ENCODE measurements at regions not wholly inside any gene's neighbourhood (a gene's known extent, or its start where the extent isn't known, plus 50 kb on each side); places are given as distances from the start of the nearest gene placed in this dataset.

GRCh38 chr5:92969781-92970237, 611.2 kb downstream of the NR2F1-AS1 start (continued):
- TF ChIP-seq REST (IDR thresholded peaks at IDR 0.05; ENCODE audit: low read depth, low read length) (no peak), NR2C1 (IDR thresholded peaks at IDR 0.05) (no peak)

- no peaks in the 10 kb centered on the region for H4K20me1 ChIP-seq (ENCODE audit: control insufficient read depth, insufficient read depth)
- H2AFZ ChIP-seq (ENCODE audit: control insufficient read depth, low read depth, low read length) = no peak overlapping the region
- no peaks in the 10 kb centered on the region for H3K27me3 ChIP-seq (replicated peaks in 1 of 2; ENCODE audit: control insufficient read depth in 2 of 2, insufficient read depth in 2 of 2, low read length in 1 of 2)
- CTCF ChIA-PET = no interaction called here
- RAD21 ChIA-PET (ENCODE audit: unreplicated experiment) = no interaction called here
- 12% methylated on average over 5 of the region's 5 CpGs for WGBS (ENCODE audit: insufficient coverage, insufficient replicate concordance, low lambda C conversion rate, missing lambda C conversion rate)
- POLR2A ChIA-PET = no interaction called here
- FAIRE-seq (no peak), DNase-seq (ENCODE audit: low read depth, low spot score) (no peak), ATAC-seq (no peak)
- BruUV-seq (replicated peaks) = no TSS peak
- no peak overlapping the region for H3K27ac ChIP-seq (ENCODE audit: control insufficient read depth, insufficient read depth)
- SMC1A ChIA-PET (ENCODE audit: uncharacterized antibody, unreplicated experiment) = interaction anchor here (0.7 kb wide), 1 partner anchor 14 kb away, joined by 3 read pairs; no protein-coding TSS in a partner anchor
- H3K4me3 ChIP-seq = no peak overlapping the region
- no peak overlapping the region for H3K9ac ChIP-seq (ENCODE audit: control insufficient read depth, insufficient read depth, low read length)
- in situ Hi-C loops (cut with MboI) = no loop called here
- no peaks in the 10 kb centered on the region for H3K36me3 ChIP-seq (ENCODE audit: control insufficient read depth in 2 of 2, insufficient read depth in 2 of 2, low read length in 1 of 2)
- H3K79me2 ChIP-seq (ENCODE audit: control insufficient read depth, insufficient read depth, low read length) = no peaks in the 10 kb centered on the region
- H3K9me3 ChIP-seq (replicated peaks; ENCODE audit: control insufficient read depth, insufficient read depth, low read length) = no peaks in the 10 kb centered on the region
- no peaks in the 10 kb centered on the region for H3K4me1 ChIP-seq (ENCODE audit: control insufficient read depth, insufficient read depth, low read length)
- intact Hi-C loops (cut with micrococcal nuclease; ENCODE audit: unreplicated experiment) = no loop called here
- H3K4me2 ChIP-seq (ENCODE audit: control insufficient read depth, insufficient read depth) = no peak overlapping the region
- TF ChIP-seq SMAD1 (IDR thresholded peaks at IDR 0.05; ENCODE audit: low read depth, partially characterized antibody) (no peak), REST (IDR thresholded peaks at IDR 0.05; ENCODE audit: low read depth, low read length) (no peak), KAT2A (conservative IDR thresholded peaks at IDR 0.05; ENCODE audit: control insufficient read depth, low read depth, low read length) (no peak), BCL3 (IDR thresholded peaks at IDR 0.05; ENCODE audit: borderline replicate concordance, insufficient read depth, low read depth, low read length, poor library complexity, severe bottlenecking) (no peak), MEF2A (IDR thresholded peaks at IDR 0.05; ENCODE audit: insufficient read depth, low read depth, low read length) (no peak), RAD51 (IDR thresholded peaks at IDR 0.05) (no peak), CBX5 (IDR thresholded peaks at IDR 0.05; ENCODE audit: low read depth) (no peak), MTA3 (IDR thresholded peaks at IDR 0.05; ENCODE audit: borderline replicate concordance, low read length) (no peak), CHD1 (IDR thresholded peaks at IDR 0.05; ENCODE audit: low read depth, low read length) (no peak), SREBF1 (IDR thresholded peaks at IDR 0.05; ENCODE audit: low read length) (no peak), TBL1XR1 (IDR thresholded peaks at IDR 0.05; ENCODE audit: low read depth, low read length) (no peak), SREBF2 (IDR thresholded peaks at IDR 0.05; ENCODE audit: low read length) (no peak), STAT1 (conservative IDR thresholded peaks at IDR 0.05) (no peak), RB1 (IDR thresholded peaks at IDR 0.05; ENCODE audit: borderline replicate concordance) (no peak)
These were observed 611.7 kb downstream of the NR2F1-AS1 start for GRCh38 chr5:92969191-92969780.

Measured in GM12878 (cell line).